NT2/D1 (cell line): ENCODE measurements at regions not wholly inside any gene's neighbourhood (a gene's known extent, or its start where the extent isn't known, plus 50 kb on each side); places are given as distances from the start of the nearest gene placed in this dataset.

Experiments
- SUZ12 ChIP-seq: IDR thresholded peaks from 2 replicates; pipeline ENCODE4 v1.6.1; 2011; ENCODE audit not compliant: insufficient read length, insufficient read depth; ENCODE audit errors: extremely low read depth
- YY1 ChIP-seq: IDR thresholded peaks from 2 replicates; pipeline ENCODE4 v1.6.1; 2011; ENCODE audit not compliant: insufficient read length, insufficient read depth

DNA sequence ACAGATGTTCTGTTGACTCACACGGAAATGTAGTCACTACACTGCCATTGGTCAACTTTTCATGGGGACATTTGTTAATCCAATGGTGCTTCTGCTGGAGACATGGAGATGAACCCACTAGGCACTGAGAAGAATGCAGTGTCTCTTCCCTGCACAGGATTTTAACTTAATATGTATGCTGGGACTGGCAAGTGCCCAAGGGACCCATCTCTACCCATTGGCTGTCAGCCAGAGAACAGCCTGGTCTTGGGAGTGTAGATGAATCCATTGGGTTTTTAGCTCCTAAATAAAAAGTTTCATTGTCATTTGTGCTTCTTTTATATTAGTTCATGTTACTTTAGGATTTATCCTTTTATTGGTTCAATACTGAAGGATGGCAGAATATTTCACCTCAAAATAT lies 195.8 kb upstream of the CDH6 start:
- no peak for TF ChIP-seq YY1
- no peak for TF ChIP-seq SUZ12
